ENCODE measurements at regions not wholly inside any gene's neighbourhood (a gene's known extent, or its start where the extent isn't known, plus 50 kb on each side); places are given as distances from the start of the nearest gene placed in this dataset.
A peak's percentile ranks its signal among the peaks of the same experiment; 100 is the strongest.

DNA sequence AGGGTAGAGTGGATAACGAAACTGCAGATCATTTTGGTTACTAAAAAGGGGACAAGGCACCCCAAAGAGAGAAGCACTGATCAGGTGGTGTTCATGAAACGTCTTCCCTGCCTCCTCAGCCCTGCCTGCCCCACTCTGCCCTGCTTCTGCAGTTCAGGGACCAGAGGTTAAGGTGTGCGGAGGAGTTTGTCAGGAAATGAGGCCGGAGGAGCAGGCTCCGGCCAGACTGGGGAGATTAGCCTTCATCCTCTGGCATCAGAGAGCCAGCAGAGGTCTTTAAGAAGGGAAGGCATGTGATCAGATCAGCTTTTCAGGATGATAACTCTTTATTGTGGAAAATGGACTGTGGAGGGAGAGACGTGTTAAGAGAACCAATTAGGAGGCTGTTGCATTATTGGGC is 291.9 kb upstream of the NR5A2 start:
- intact Hi-C loops (cut with DNase I) = no loop called here
- H3K9me3 ChIP-seq (ENCODE audit: control insufficient read depth in 2 of 3, insufficient read depth in 1 of 3, low read length in 3 of 3) = no peaks in the 10 kb centered on the region
- FAIRE-seq (no peak), DNase-seq (peak in 1 of 5 donors; percentile 15)
- TF ChIP-seq, protein P1, sequence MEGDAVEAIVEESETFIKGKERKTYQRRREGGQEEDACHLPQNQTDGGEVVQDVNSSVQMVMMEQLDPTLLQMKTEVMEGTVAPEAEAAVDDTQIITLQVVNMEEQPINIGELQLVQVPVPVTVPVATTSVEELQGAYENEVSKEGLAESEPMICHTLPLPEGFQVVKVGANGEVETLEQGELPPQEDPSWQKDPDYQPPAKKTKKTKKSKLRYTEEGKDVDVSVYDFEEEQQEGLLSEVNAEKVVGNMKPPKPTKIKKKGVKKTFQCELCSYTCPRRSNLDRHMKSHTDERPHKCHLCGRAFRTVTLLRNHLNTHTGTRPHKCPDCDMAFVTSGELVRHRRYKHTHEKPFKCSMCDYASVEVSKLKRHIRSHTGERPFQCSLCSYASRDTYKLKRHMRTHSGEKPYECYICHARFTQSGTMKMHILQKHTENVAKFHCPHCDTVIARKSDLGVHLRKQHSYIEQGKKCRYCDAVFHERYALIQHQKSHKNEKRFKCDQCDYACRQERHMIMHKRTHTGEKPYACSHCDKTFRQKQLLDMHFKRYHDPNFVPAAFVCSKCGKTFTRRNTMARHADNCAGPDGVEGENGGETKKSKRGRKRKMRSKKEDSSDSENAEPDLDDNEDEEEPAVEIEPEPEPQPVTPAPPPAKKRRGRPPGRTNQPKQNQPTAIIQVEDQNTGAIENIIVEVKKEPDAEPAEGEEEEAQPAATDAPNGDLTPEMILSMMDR (IDR thresholded peaks at IDR 0.05; ENCODE audit: borderline replicate concordance, extremely low read depth, insufficient read depth) = no peak
- H3K4me3 ChIP-seq (ENCODE audit: low read length in 3 of 3) = no peak overlapping the region
- no peak overlapping the region for H3K27ac ChIP-seq (ENCODE audit: low read depth in 2 of 2, low read length in 2 of 2)
- H3K4me1 ChIP-seq (ENCODE audit: control insufficient read depth in 2 of 3, insufficient read depth in 2 of 3, low read depth in 1 of 3, low read length in 3 of 3) = no peaks in the 10 kb centered on the region
- H3K9ac ChIP-seq (ENCODE audit: low read length in 3 of 3) = no peak overlapping the region
- no peaks in the 10 kb centered on the region for H3K27me3 ChIP-seq (ENCODE audit: control insufficient read depth, insufficient read depth, low read length)
- no peaks in the 10 kb centered on the region for H3K36me3 ChIP-seq (ENCODE audit: control insufficient read depth in 2 of 3, insufficient read depth in 3 of 3, low read length in 3 of 3)

DNA sequence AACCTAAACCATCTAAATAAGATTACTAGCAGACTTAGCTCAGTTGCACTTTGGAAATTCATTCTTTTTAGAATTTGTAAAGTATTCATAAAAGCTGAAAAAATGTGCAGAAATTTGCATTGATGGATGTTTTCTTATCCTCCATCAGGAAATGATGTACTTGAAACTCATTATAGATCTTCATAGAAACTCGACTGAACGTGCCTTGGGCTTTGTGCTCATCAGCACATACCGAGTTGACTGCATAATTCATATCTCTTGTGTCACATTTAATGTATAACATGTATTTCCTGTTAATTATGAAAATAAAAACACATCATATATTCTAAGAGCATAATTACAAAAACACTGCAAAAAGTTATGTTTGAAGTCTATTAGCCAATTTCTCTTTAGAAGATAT is 290.9 kb upstream of the NR5A2 start:
- Histone ChIP-seq H3K27me3 (ENCODE audit: control insufficient read depth, insufficient read depth, low read length) (no peaks in the 10 kb centered on the region), H3K9ac (ENCODE audit: low read length in 3 of 3) (no peak overlapping the region), H3K9me3 (ENCODE audit: control insufficient read depth in 2 of 3, insufficient read depth in 1 of 3, low read length in 3 of 3) (no peaks in the 10 kb centered on the region), H3K4me3 (ENCODE audit: low read length in 3 of 3) (no peak overlapping the region), H3K27ac (ENCODE audit: low read depth in 2 of 2, low read length in 2 of 2) (no peak overlapping the region), H3K36me3 (ENCODE audit: control insufficient read depth in 2 of 3, insufficient read depth in 3 of 3, low read length in 3 of 3) (no peaks in the 10 kb centered on the region), H3K4me1 (ENCODE audit: control insufficient read depth in 2 of 3, insufficient read depth in 2 of 3, low read depth in 1 of 3, low read length in 3 of 3) (no peaks in the 10 kb centered on the region)
- FAIRE-seq = no peak
- TF ChIP-seq, protein P1 (IDR thresholded peaks at IDR 0.05; ENCODE audit: borderline replicate concordance, extremely low read depth, insufficient read depth) = no peak
- DNase-seq = no peak
- intact Hi-C loops (cut with DNase I) = no loop called here

DNA sequence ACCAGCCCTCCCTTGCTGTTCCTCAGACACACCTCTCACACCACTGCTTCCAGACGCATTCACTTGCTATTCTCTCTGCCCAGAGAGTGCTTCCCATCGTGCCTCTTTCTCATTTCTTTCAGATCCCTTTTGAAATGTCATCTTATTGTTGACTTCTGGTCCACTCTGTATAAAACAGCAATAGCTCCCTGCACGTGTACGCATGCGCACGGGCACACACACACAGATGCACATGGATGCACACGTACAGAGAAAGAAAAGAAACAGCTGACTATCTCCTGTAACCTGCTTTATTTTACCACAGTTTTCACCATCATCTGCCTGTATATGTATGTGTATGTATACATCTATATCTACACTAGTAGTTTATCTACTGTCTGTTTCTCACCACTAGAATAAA is 285.9 kb upstream of the NR5A2 start:
- Histone ChIP-seq H3K36me3 (ENCODE audit: control insufficient read depth in 2 of 3, insufficient read depth in 3 of 3, low read length in 3 of 3) (no peaks in the 10 kb centered on the region), H3K9me3 (ENCODE audit: control insufficient read depth in 2 of 3, insufficient read depth in 1 of 3, low read length in 3 of 3) (no peaks in the 10 kb centered on the region), H3K4me3 (ENCODE audit: low read length in 3 of 3) (no peak overlapping the region), H3K9ac (ENCODE audit: low read length in 3 of 3) (no peak overlapping the region), H3K27me3 (ENCODE audit: control insufficient read depth, insufficient read depth, low read length) (no peaks in the 10 kb centered on the region), H3K4me1 (ENCODE audit: control insufficient read depth in 2 of 3, insufficient read depth in 2 of 3, low read depth in 1 of 3, low read length in 3 of 3) (no peaks in the 10 kb centered on the region), H3K27ac (ENCODE audit: low read depth in 2 of 2, low read length in 2 of 2) (no peak overlapping the region)
- intact Hi-C loops (cut with DNase I) = no loop called here
- FAIRE-seq (no peak), DNase-seq (no peak)
- TF ChIP-seq, protein P1 (IDR thresholded peaks at IDR 0.05; ENCODE audit: borderline replicate concordance, extremely low read depth, insufficient read depth) = no peak

DNA sequence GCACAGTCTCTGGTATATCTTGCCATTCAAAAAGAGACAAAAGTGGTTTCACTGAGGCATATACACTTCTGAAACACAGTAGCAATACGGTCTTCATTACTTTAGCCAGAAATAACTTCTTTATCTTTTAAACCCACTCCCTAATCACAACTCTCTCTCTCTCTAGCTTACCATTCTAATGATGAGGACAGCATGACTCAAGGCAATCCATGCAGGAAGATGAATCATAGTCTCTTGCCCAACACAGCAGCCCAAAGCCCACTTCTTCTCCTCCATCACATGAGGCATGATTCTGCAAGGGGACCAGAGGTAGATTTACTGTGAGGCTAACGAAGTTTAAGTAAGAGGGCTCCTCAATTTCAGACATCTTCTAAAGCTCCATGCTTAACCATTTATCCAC is 285.0 kb upstream of the NR5A2 start:
- no peak overlapping the region for H3K9ac ChIP-seq (ENCODE audit: low read length in 3 of 3)

More for the DNA sequence above, 285.0 kb upstream of the NR5A2 start:
- TF ChIP-seq, protein P1 (IDR thresholded peaks at IDR 0.05; ENCODE audit: borderline replicate concordance, extremely low read depth, insufficient read depth) = no peak
- no peak for FAIRE-seq
- Histone ChIP-seq H3K27ac (ENCODE audit: low read depth in 2 of 2, low read length in 2 of 2) (no peak overlapping the region), H3K36me3 (ENCODE audit: control insufficient read depth in 2 of 3, insufficient read depth in 3 of 3, low read length in 3 of 3) (no peaks in the 10 kb centered on the region), H3K4me1 (ENCODE audit: control insufficient read depth in 2 of 3, insufficient read depth in 2 of 3, low read depth in 1 of 3, low read length in 3 of 3) (no peaks in the 10 kb centered on the region), H3K4me3 (ENCODE audit: low read length in 3 of 3) (no peak overlapping the region), H3K27me3 (ENCODE audit: control insufficient read depth, insufficient read depth, low read length) (peaks cover 2% of the 10 kb centered on the region), H3K9me3 (ENCODE audit: control insufficient read depth in 2 of 3, insufficient read depth in 1 of 3, low read length in 3 of 3) (peaks cover 0 to 2% (median 0%) of the 10 kb centered on the region in 3 donors)
- intact Hi-C loops (cut with DNase I) = no loop called here
- no peak for DNase-seq

All from kidney (tissue), 13 donors.